ENCODE measurements at regions not wholly inside any gene's neighbourhood (a gene's known extent, or its start where the extent isn't known, plus 50 kb on each side); places are given as distances from the start of the nearest gene placed in this dataset.

DNA sequence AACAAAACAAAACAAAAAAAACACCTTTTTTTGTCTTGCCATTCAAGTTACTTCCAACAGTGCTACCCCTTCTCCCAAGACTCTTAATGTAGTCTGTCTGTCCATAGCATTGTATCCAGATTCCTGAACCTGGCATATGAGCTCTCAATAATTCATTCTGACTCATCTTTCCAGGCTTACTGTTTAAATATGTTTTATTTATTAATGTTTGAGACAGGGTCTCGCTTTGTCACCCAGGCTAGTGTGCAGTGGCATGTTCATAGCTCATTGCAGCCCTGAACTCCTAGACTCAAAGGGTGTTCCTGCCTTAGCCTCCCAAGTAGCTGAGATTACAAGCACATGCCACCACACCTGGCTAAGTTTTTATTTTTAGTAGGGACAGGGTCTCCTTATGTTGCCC lies 208.0 kb upstream of the DMRT1 start:
- DNase-seq: no peak

DNA sequence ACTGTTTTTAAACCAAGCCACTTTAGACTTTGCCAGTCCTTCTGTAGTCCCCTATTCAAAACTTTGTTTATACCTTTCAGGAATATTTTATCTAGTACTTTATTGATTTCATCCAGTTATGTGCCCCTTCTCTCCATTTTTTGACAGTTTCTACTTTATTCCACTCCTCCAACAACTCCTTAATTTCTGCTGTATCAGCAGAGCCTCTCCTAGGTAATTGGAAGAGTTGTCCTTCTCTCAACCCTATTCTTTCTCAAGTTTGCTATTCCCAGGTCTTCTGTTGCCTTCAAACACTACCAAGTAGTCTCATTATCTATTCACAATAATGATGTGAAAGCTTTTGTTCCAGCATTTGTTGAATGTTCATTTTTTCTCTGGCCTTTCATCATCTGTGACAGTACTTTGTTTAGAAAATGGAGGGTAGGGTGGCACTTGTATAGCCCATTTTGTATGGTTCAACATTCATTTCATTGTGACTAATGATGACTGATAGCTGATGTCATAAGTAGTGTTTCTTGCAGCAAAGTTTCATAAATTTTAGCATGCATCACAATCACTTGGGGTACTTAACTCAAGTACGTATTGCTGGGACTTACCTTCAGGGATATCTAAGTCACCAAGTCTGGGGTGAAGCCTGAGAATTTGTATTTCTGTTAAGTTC lies 204.4 kb upstream of the DMRT1 start:
- no peak for DNase-seq

DNA sequence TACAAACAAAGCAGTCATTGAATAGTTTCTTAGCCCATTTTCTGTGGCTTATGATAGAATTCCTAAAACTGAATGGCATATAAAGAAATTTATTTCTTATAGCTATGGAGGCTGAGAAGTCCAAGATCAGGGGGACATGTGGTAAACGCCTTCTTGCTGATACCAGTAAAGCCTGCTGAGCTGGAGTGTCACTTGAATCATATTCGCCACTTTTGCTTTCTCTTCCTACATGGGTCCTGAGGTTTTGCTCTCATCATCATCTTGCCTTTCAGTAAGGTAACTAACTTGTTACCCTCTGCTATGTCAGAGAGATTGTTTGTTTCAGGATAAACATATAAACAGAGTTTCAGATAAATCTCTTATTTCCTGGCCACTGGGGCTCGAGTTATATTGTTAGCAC lies 203.3 kb upstream of the DMRT1 start:
- no peak for DNase-seq

DNA sequence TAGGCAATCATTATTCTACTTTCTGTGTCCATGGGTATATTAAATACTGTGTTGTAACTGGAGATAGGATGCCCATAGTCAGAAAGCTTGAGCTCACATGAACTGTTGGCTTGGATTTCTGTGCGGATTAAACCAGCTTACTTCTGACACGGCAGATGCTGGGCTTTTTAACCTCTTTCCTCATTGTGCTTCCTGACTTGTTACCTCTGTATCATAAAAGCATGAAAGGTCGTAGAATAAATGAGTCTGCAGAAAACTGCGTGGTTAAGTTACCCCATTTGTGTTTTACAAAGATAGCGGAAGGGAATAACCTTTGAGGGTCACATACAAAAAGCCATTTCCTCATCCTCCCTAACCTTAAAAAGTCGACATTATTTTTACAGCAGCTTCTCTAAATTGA lies 199.5 kb upstream of the DMRT1 start:
- no peak for DNase-seq

DNA sequence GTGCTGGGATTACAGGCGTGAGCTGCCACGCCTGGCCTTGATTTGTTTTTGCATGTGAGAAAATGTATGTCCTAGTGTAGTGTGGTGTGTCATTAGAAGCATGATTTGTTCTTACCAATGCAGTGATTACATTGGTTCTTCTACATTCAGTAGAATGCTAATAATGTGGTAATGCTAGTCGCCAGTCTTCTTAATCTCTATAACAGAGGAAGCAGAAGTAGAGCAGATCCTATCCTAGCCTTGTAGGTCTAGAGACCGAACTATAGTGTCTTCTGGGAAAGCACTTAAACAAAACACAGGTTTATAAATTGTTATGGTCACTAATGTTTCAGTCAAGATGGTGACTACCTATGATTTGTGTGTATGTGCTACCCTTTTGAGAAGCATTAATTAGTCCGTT lies 197.5 kb upstream of the DMRT1 start:
- DNase-seq: no peak

DNA sequence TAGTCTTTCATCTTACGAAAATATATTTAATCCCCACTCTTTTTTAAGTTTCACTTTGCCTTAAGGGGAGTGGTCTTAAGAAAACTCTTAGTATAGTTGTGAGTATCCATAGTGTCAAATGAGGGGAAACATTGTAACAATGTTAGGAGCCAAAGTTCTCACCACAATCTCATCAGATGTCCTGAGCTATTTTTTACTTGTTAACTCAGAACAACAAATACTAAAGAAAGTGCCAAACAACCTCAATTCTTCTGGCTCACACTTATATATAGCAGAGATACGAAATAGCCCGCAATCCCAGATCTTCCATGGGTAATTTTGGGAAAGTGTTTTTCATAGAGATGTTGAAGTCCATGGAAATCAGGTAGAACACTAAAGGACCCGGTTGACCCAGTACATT lies 194.0 kb upstream of the DMRT1 start:
- no peak for DNase-seq

DNA sequence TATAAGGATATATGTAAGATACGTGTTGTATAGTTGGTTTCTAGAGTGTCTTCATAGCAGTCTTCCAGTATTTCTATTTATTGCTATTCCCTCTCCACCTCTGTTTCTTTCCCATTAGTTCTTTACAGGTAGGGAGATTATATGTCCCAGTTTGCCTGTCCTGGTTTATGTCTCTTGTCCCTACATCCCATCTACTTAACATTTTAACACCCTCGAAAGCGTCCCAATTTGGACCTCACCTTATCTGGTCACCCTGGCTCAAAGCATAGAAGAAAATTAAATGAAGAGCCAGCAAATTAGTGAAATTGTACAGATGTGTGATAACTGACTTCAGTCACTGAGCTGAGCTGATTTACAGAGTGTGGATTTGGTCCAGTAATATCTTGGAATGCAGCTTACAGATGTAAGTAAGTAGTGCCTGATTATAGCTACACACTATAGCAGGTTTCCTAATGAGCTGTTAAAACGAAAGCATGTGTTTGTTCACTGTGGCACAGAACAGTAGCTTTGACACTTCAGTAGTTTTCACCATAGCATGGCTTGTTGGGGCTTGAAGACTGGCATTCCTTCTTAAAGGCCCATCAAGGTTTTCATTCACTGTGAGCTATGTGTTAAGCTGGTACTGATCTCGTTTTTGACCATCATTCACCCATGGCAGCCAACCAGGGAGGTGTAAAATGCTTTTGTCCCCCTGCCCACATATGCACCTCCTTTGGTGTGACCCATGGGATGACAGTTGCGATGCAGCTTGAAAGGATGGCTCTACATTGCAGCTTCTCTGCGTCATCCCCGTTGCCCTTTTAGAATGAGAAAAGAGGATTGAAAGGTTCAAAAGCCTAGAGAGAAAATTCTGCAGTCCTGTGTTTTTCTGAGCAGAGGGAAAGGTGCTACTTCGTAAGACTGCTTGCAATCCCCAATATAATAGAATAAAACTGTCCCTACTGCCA lies 192.1 kb upstream of the DMRT1 start:
- DNase-seq: no peak

DNA sequence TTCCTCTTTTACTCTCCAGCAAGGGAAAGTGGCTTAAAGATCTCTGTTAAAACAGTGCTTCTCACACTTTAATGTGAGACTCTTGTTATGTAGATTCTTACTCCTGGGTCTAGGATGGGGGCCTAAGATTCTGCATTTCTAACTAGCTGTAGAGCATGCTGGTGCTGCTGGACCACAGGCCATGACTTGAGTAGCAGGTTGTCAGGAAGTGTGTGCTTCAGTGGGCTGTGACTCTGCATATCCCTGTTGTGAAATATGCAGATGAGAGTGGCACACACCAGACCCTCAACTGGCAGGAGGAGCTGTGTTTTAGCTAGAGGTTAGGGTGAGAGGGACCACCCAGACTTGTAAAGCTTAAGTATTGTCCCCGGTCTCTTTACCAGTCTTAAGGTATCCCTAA lies 191.1 kb upstream of the DMRT1 start:
- DNase-seq: no peak

DNA sequence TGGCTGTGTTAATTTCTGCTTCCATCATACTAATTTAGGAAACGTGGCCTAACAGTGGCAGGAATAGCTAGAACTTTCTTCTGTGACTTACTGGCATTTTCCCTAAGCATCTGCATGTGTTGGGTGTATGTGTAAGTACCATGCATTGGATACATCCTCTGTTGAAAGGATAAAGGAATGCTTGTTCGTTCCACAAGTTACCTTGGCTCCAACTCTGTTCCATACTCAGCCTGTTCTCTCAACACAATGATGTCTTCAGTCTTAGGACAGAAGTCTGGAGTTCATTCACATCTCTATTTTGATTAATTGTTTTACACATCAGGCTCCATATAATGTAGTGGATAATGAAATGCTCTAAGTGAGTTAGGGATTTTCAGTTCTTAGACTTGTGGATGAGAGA lies 190.1 kb upstream of the DMRT1 start:
- DNase-seq: no peak

DNA sequence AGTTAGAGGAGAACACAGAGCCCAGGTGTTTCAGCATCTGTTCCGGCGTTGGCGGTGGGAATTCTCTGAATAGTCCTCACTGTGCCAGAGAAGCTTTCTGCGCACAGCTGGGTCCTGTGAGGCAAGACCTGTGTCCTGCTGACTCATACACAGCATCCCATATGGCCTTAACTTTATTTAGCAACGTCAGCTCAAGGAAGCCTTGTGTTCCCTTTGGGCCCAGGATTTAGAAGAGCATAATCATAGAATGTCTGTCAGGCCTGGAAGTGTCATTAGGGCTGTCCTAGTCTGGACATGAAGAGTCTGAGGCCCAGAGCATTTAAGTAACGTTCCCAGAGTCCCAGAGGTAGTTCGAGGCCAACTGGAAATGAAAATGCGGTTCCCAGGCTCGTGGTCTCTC lies 188.6 kb upstream of the DMRT1 start:
- DNase-seq: no peak

DNA sequence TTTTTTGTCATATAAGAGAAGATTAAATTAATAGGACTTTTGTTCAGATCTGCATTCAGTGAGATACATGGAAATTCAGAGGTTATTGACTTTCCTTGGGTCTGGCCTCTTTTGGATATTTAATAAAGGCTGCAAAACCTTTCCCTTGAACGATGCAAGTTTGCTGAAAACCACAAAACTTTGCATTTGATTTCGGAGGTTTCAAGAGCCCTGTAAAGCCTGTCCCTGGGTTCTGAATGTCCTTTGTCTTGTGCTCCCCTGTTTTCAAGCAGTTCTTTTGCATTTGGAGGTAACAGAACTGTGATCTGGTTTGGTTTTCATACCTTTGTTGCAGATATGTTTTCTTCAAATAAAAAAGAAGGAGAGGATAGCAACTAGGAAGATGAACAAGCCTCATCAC lies 188.1 kb upstream of the DMRT1 start:
- no peak for DNase-seq

DNA sequence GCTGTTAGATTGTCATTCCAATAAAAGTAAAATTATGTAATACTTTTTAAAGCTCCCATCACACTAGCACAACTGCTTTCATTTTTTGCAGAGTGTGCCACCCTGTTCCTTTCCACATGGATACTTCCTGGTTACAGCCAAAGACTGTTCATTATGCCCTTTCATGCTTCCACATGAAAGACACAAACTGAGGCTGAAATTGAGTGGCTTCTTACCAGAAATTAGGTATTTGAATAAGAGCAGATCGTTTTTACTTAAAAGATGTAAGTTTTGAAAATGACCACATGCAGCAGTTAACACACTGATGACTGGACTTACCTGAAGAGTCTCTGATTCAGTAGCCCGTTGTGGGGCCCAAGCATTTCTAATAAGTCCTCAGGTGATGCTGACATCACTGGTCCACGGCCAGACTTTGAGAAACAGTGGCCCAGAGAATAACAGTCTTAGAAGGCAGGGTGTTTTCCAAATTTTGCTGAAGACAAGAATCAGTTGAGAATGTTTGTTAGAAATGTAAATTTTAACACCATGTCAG lies 187.6 kb upstream of the DMRT1 start:
- DNase-seq: no peak

DNA sequence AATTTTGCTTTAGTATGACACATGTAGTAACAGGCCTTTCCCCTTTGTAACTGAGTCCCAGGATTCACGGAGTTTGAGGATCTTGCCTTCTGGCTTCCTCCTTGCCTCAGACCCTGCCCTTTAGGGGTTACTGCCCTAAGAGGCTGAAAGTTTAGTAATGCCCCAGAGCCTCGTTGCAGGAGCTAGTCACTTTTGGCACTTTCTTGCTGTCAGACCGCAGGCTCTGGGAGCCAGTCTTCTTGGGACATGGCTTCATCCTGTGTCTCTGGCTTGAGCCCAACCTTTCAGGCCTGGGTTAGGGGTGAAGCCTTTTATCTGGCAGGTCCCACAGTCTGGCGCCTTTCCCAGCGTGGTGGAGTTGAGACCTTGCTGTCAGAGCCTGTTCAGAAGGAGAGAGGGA lies 185.6 kb upstream of the DMRT1 start:
- no peak for DNase-seq

DNA sequence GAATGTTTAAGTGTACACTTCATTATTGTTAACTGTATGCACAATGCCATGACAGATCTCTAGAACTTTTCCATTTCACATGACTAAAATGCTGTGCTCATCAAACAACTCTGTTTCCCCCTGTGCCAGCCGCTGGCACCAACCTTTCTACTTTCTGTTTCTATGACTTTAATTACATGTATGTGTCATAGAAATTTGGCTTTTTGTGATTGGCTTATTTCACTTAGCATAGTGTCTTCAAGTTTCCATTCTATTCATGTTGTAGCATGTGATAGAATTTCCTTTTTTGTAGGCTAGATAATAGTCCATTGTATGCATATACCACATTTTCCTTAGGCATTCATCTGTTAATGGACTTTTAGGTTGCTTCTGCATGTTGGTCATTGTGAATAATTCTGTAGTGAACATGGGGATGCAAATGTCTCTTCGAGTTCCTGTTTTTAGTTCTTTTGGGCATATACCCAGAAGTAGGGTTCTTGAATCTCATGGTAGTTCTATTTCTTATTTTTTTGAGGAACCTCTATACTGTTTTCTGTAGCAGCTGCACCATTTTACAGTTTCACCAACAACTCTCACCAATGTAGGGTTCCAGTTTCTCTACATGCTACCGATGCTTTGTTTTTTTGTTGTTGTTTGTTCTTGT lies 184.4 kb upstream of the DMRT1 start:
- no peak for DNase-seq

DNA sequence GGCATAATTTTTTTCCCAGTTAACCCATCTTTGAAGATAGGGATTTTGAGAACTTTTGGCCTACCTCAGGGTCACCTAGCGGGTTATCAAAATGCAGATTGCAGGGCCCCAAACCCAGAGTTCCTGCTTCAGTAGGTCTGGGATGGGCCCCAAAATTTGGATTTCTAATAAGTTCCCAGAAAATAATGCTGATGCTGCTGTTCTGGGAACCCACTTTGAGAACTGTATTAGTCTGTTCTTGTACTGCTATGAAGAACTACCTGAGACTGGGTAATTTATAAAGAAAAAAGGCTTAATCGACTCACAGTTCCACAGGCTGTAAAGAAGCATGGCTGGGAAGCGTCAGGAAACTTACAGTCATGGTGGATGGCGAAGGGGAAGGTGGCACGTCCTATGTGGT lies 182.2 kb upstream of the DMRT1 start:
- no peak for DNase-seq

DNA sequence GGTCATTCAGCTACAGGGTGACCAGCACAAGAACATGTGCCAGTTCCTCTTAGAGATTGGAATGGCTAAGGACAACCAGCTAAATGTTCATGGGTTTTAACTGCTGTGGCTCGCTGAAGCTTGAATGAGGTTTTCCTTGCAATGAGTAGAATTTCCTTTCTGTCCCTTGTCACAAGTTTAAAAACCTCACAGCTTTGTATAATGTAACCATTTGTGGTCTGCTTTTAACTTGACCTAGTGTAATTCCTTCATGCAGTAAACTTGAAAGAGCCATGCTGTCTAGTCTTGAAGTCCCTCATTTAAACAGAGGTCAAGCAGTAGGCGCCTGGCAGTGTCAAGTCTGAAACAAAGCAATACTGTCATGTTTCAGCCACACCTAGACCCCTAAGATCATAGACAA lies 181.3 kb upstream of the DMRT1 start:
- no peak for DNase-seq

DNA sequence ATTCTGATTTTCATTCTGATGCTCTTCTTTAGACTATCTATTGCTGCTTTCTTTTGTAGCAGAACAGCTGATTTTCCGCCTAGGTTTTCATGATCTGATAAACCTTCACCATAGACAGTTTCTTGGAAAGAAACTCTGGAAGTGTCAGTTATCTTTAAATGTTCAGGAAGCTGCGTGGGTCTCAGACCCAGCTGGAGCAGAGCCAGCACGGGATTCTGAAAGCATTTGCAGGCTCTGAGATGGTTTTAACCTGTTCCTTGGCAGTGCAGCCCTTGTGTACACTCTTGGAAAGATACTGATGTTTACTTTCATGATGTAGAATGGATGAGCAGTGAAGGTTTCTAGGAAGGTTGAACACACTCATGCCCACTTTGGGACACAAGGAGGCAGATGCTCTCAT lies 178.0 kb upstream of the DMRT1 start:
- DNase-seq: no peak

DNA sequence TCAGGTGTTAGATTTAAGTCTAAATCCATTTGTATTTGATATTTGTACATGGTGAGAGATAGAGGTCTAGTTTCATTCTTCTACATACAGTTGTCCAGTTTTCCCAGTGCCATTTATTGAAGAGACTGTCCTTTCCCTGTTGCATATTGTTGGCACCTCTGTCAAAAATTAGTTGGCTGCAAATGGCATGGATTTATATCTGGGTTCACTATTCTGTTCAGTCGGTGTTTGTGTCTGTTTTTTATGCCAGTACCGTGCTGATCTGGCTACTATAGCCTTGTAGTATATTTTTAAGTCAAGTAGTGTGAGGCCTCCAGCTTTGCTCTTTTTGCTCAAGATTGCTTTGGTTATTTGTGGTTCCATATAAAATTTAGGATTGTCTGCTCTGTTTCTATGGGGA lies 176.2 kb upstream of the DMRT1 start:
- DNase-seq: no peak

DNA sequence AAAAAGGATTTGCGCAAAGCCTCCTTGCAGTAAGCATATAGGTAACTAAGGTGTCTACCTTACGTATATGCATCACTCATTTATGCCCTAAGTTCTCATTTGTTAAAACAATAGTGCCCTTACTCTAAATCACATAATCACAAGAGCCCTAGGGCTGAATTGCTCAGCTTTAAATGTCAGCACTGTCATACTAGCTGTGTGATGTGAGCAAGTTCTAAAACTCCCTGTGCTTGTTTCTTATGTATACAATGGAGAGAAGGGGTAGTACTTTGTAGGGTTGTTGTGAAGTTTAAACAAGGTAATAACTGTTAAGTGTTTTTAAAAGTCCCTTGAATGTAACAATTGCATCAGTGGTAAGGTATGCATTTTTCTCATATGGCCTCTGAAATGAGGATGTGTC lies 169.5 kb upstream of the DMRT1 start:
- DNase-seq: no peak

DNA sequence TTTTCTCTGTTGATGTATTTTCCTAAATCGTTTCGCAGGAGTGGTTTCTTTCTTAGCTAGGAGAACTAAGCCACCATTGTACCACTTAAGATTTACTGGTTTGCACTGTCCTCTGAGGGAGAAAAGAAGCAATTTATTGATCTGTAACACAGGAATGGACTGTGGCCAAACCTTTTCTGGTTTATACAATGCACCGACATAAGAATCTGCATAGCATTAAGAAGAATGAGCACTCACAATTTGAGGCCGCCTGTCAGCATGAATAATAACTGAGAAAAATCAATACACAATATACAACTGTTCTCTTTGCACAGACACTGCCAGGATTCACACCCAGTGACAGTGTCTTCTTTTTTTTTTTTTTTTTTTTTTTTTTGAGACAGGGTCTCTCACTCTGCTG lies 168.6 kb upstream of the DMRT1 start:
- no peak for DNase-seq

DNA sequence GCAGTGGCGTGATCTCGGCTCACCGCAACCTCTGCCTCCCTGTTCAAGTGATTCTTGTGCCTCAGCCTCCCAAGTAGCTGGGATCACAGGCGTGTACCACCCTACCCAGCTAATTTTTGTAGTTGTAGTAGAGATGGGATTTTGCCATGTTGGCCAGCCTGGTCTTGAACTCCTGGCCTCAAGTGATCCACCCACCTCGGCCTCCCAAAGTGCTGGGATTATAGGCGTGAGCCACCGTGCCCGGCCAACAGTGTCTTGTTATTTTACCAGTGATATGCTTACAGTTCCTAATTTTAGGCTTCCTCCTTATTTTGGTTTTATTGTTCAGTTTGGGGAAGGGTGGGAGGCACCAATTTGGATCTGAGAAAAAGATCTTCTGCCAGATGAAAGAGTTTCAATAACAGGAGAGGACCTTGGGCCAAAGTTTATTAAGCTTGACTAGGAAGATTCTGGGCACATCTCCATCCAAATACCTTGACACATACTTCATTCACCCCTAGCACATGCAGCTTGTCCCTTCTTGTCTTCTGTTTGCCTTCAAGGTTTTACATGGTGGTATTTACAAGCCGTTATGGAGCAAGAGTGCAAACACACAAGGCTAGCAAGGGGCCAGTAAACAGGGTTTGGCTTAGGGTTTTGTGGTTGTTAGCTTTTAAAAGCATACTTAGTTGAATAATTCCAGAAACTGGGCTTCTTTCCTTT lies 168.1 kb upstream of the DMRT1 start:
- no peak for DNase-seq

DNA sequence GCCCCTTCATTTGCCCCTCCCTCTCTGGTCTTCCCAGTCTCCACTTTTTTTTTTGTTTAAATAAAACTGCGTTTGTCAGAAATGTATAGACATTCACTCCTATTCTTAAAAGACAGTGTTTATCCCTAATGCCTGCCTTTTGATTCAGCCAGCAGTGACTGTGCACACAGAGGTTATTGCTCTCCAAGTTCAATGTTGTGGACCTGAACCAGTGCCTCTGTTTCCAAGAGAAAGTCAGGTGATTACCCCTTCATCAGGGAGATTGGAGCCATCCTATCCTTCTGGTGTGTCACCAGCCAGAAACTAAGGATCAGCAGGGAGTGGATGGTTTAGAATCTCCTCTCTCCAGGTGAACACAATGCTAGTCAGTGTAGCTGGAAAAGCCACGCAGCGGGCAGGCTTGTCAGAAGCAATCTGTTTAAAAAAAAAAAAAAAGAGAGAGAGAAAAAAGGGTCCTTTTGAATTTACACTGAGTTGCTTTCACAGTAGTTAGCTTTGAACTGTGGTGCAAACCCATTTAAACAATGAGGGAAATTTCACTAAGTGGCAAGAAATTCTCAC lies 167.5 kb upstream of the DMRT1 start:
- DNase-seq: no peak

Measured in NCI-H1105 (cell line).